ENCODE measurements at regions not wholly inside any gene's neighbourhood (a gene's known extent, or its start where the extent isn't known, plus 50 kb on each side); places are given as distances from the start of the nearest gene placed in this dataset.
A peak's percentile ranks its signal among the peaks of the same experiment; 100 is the strongest.

- WGBS, 2 experiments (ENCODE audit: insufficient coverage in 1 of 2, insufficient read length in 1 of 2) = 71% methylated on average over 1 of the region's 1 CpG; no CpG with 5 or more reads in 1 of the 2 experiments
- no peak overlapping the region for H3K27ac ChIP-seq (ENCODE audit: low read depth, low read length)
- Mint-ChIP-seq H3K9me3 (peaks cover 40% of the 10 kb centered on the region), H3K4me1 (peaks cover 10% of the 10 kb centered on the region), H3K27me3 (ENCODE audit: insufficient read depth) (no peaks in the 10 kb centered on the region), H3K27ac (peak overlapping the region; percentile 66), H3K4me3 (no peak overlapping the region), H3K36me3 (ENCODE audit: low read depth) (peaks cover 18% of the 10 kb centered on the region)
- no peak overlapping the region for H3K4me3 ChIP-seq (ENCODE audit: low read length)
- H3K9ac ChIP-seq (ENCODE audit: extremely low read depth, low read length, poor library complexity, severe bottlenecking) = no peak overlapping the region
- TF ChIP-seq CTCF (conservative IDR thresholded peaks at IDR 0.05) = no peak
- H3K9me3 ChIP-seq (ENCODE audit: control insufficient read depth, low read length) = peaks cover 25% of the 10 kb centered on the region
- H3K4me1 ChIP-seq (ENCODE audit: control insufficient read depth, insufficient read depth, low read length) = peaks cover 2% of the 10 kb centered on the region
- DNase-seq = peak; percentile 53
- no peaks in the 10 kb centered on the region for H3K27me3 ChIP-seq (ENCODE audit: control insufficient read depth, insufficient read depth, low read length, poor library complexity, severe bottlenecking)
- H3K36me3 ChIP-seq (ENCODE audit: control insufficient read depth, insufficient read depth, low read length) = no peaks in the 10 kb centered on the region
Observed at GRCh38 chr18:35826477-35826876, 146.0 kb upstream of the RMP24 start.

- H3K27me3 Mint-ChIP-seq (ENCODE audit: insufficient read depth) = no peaks in the 10 kb centered on the region
- peak overlapping the region; percentile 24 for H3K4me3 ChIP-seq (ENCODE audit: low read length)
- no peak overlapping the region for H3K27ac ChIP-seq (ENCODE audit: low read depth, low read length)
- no peak overlapping the region for H3K9ac ChIP-seq (ENCODE audit: extremely low read depth, low read length, poor library complexity, severe bottlenecking)
- TF ChIP-seq CTCF (conservative IDR thresholded peaks at IDR 0.05) = no peak
- peak overlapping the region; percentile 87 for H3K27ac Mint-ChIP-seq
- peaks cover 10% of the 10 kb centered on the region for H3K4me1 Mint-ChIP-seq
- H3K27me3 ChIP-seq (ENCODE audit: control insufficient read depth, insufficient read depth, low read length, poor library complexity, severe bottlenecking) = no peaks in the 10 kb centered on the region
- peaks cover 34% of the 10 kb centered on the region for H3K9me3 ChIP-seq (ENCODE audit: control insufficient read depth, low read length)
- DNase-seq = peak; percentile 65
- H3K36me3 Mint-ChIP-seq (ENCODE audit: low read depth) = peaks cover 25% of the 10 kb centered on the region
- no peak overlapping the region for H3K4me3 Mint-ChIP-seq
- peaks cover 47% of the 10 kb centered on the region for H3K9me3 Mint-ChIP-seq
- peaks cover 2% of the 10 kb centered on the region for H3K4me1 ChIP-seq (ENCODE audit: control insufficient read depth, insufficient read depth, low read length)
- H3K36me3 ChIP-seq (ENCODE audit: control insufficient read depth, insufficient read depth, low read length) = no peaks in the 10 kb centered on the region
Observed at GRCh38 chr18:35827275-35827902, 145.1 kb upstream of the RMP24 start.

- no peak for DNase-seq
- H3K27me3 ChIP-seq (ENCODE audit: control insufficient read depth, insufficient read depth, low read length, poor library complexity, severe bottlenecking) = no peaks in the 10 kb centered on the region
- no peak for TF ChIP-seq CTCF (conservative IDR thresholded peaks at IDR 0.05)
- no peak overlapping the region for H3K27ac ChIP-seq (ENCODE audit: low read depth, low read length)
- peaks cover 39% of the 10 kb centered on the region for H3K9me3 ChIP-seq (ENCODE audit: control insufficient read depth, low read length)
- Mint-ChIP-seq H3K27me3 (ENCODE audit: insufficient read depth) (no peaks in the 10 kb centered on the region), H3K36me3 (ENCODE audit: low read depth) (peaks cover 25% of the 10 kb centered on the region), H3K4me1 (peaks cover 10% of the 10 kb centered on the region), H3K9me3 (peaks cover 52% of the 10 kb centered on the region), H3K27ac (peak overlapping the region; percentile 87), H3K4me3 (no peak overlapping the region)
- 94% methylated on average over 2 of the region's 2 CpGs; no CpG with 5 or more reads in 1 of the 2 experiments for WGBS, 2 experiments (ENCODE audit: insufficient coverage in 1 of 2, insufficient read length in 1 of 2)
- no peak overlapping the region for H3K9ac ChIP-seq (ENCODE audit: extremely low read depth, low read length, poor library complexity, severe bottlenecking)
- H3K4me1 ChIP-seq (ENCODE audit: control insufficient read depth, insufficient read depth, low read length) = peaks cover 2% of the 10 kb centered on the region
- no peaks in the 10 kb centered on the region for H3K36me3 ChIP-seq (ENCODE audit: control insufficient read depth, insufficient read depth, low read length)
- peak overlapping the region; percentile 24 for H3K4me3 ChIP-seq (ENCODE audit: low read length)
Observed at GRCh38 chr18:35827903-35828275, 144.6 kb upstream of the RMP24 start.

Measured in endodermal cell (in vitro differentiated cells).